ENCODE measurements at regions not wholly inside any gene's neighbourhood (a gene's known extent, or its start where the extent isn't known, plus 50 kb on each side); places are given as distances from the start of the nearest gene placed in this dataset.

- DNase-seq (ENCODE audit: low read depth, low spot score), result no peak
- H3K27ac ChIP-seq, result no peak overlapping the region
These were observed 65.8 kb downstream of the SALL1 start for GRCh38 chr16:51085271-51085670.

GRCh38 chr16:51084074-51084928, 66.8 kb downstream of the SALL1 start:
- no peak overlapping the region for H3K27ac ChIP-seq
- no peak for DNase-seq (ENCODE audit: low read depth, low spot score)

GRCh38 chr16:51072591-51072990, 78.5 kb downstream of the SALL1 start:
- no peak overlapping the region for H3K27ac ChIP-seq
- DNase-seq (ENCODE audit: low read depth, low spot score), result no peak

GRCh38 chr16:51071326-51071725, 79.7 kb downstream of the SALL1 start:
- no peak overlapping the region for H3K27ac ChIP-seq
- no peak for DNase-seq (ENCODE audit: low read depth, low spot score)

- DNase-seq (ENCODE audit: low read depth, low spot score), result no peak
These were observed 83.7 kb downstream of the SALL1 start for GRCh38 chr16:51067352-51067751.

GRCh38 chr16:51062039-51062438, 89.0 kb downstream of the SALL1 start:
- no peak overlapping the region for H3K27ac ChIP-seq
- DNase-seq (ENCODE audit: low read depth, low spot score), result no peak

More at GRCh38 chr16:51067352-51067751, 83.7 kb downstream of the SALL1 start:
- no peak overlapping the region for H3K27ac ChIP-seq

- DNase-seq (ENCODE audit: low read depth, low spot score), result no peak
- no peak overlapping the region for H3K27ac ChIP-seq
These were observed 89.7 kb downstream of the SALL1 start for GRCh38 chr16:51061328-51061727.

GRCh38 chr16:51057969-51058337, 93.1 kb downstream of the SALL1 start:
- no peak for DNase-seq (ENCODE audit: low read depth, low spot score)
- H3K27ac ChIP-seq, result no peak overlapping the region

GRCh38 chr16:51057102-51057793, 93.8 kb downstream of the SALL1 start:
- DNase-seq (ENCODE audit: low read depth, low spot score), result no peak
- no peak overlapping the region for H3K27ac ChIP-seq

- DNase-seq (ENCODE audit: low read depth, low spot score), result no peak
- no peak overlapping the region for H3K27ac ChIP-seq
These were observed 94.7 kb downstream of the SALL1 start for GRCh38 chr16:51056331-51056730.

GRCh38 chr16:51055434-51055833, 95.6 kb downstream of the SALL1 start:
- no peak for DNase-seq (ENCODE audit: low read depth, low spot score)
- H3K27ac ChIP-seq, result no peak overlapping the region

- H3K27ac ChIP-seq, result no peak overlapping the region
- DNase-seq (ENCODE audit: low read depth, low spot score), result no peak
These were observed 97.3 kb downstream of the SALL1 start for GRCh38 chr16:51053775-51054174.

GRCh38 chr16:51051671-51052070, 99.4 kb downstream of the SALL1 start:
- H3K27ac ChIP-seq, result no peak overlapping the region
- DNase-seq (ENCODE audit: low read depth, low spot score), result no peak

- no peak for DNase-seq (ENCODE audit: low read depth, low spot score)
- no peak overlapping the region for H3K27ac ChIP-seq
These were observed 100.7 kb downstream of the SALL1 start for GRCh38 chr16:51050377-51050706.

GRCh38 chr16:51049678-51050376, 101.2 kb downstream of the SALL1 start:
- H3K27ac ChIP-seq, result no peak overlapping the region
- DNase-seq (ENCODE audit: low read depth, low spot score), result no peak

- DNase-seq (ENCODE audit: low read depth, low spot score), result no peak
- no peak overlapping the region for H3K27ac ChIP-seq
These were observed 101.8 kb downstream of the SALL1 start for GRCh38 chr16:51049276-51049675.

GRCh38 chr16:51048544-51048943, 102.5 kb downstream of the SALL1 start:
- DNase-seq (ENCODE audit: low read depth, low spot score), result no peak
- no peak overlapping the region for H3K27ac ChIP-seq

GRCh38 chr16:51045794-51046193, 105.3 kb downstream of the SALL1 start:
- H3K27ac ChIP-seq, result no peak overlapping the region
- DNase-seq (ENCODE audit: low read depth, low spot score), result no peak

- no peak for DNase-seq (ENCODE audit: low read depth, low spot score)
- H3K27ac ChIP-seq, result no peak overlapping the region
These were observed 105.9 kb downstream of the SALL1 start for GRCh38 chr16:51045186-51045585.

GRCh38 chr16:51041546-51041945, 109.5 kb downstream of the SALL1 start:
- H3K27ac ChIP-seq, result no peak overlapping the region
- no peak for DNase-seq (ENCODE audit: low read depth, low spot score)

- no peak for DNase-seq (ENCODE audit: low read depth, low spot score)
- no peak overlapping the region for H3K27ac ChIP-seq
These were observed 110.4 kb downstream of the SALL1 start for GRCh38 chr16:51040637-51041036.
